CD1c-positive myeloid dendritic cell (primary cell): ENCODE measurements at regions not wholly inside any gene's neighbourhood (a gene's known extent, or its start where the extent isn't known, plus 50 kb on each side); places are given as distances from the start of the nearest gene placed in this dataset.
"Not testable (repeated sequence)": the region's sequence is repeated elsewhere in the genome, so short reads cannot be mapped to it uniquely, and the experiment has no call there.

ENCODE experiments used
- DNase-seq: peaks from one replicate; pipeline ENCODE4 v3.0.0-alpha.2; 2016; ENCODE audit errors: extremely low spot score

GRCh38 chr19:5290336-5291262, 50.0 kb downstream of the PTPRS start:
- no peak for DNase-seq

DNA sequence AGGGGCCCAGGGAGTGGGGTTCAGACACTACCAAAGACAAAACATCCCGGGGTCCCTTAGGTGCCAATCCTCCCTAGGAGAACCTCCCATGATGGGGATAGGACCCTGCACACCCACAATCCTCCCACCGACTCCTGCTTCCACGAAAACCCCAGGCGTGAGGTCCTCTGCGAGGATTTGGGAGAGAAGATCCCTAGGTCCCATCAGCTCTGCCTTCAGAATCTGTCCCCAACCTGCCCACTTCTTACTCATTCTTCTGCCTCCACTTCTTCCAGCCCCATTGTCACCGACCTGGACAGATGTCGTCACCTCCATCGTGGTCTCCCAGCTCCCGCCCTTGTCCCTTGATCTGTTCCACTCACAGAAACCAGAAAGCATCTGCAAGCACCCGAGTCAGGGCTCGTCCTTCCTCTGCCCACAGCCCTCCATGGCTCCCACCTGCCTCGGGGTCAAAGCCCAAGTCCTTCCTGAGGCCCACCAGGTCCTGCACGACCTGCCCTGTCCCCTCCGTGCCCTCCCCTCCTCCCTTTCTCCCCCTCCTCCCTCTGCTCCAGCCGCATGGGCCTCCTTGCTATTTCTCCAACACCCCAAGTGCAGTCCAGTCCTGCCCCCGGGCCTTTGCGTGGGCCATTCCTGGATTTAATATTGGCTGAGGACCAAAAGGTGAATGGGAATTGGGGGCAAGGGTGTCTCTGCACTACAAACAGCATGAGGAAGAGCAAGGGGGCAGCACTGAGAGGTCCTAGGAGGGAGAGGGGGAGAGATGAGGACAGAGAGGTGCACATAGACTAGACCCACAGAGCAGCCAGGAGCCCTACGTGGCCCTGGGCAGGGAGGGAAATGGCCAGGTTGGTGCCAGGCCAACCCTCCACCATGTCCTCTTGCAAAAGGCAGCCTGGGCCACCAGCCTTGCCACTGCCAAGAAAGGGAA, 51.3 kb downstream of the PTPRS start:
- DNase-seq: no peak

GRCh38 chr19:5288347-5288739, 52.3 kb downstream of the PTPRS start:
- DNase-seq: no peak

GRCh38 chr19:5287066-5287465, 53.5 kb downstream of the PTPRS start:
- DNase-seq: no peak

DNA sequence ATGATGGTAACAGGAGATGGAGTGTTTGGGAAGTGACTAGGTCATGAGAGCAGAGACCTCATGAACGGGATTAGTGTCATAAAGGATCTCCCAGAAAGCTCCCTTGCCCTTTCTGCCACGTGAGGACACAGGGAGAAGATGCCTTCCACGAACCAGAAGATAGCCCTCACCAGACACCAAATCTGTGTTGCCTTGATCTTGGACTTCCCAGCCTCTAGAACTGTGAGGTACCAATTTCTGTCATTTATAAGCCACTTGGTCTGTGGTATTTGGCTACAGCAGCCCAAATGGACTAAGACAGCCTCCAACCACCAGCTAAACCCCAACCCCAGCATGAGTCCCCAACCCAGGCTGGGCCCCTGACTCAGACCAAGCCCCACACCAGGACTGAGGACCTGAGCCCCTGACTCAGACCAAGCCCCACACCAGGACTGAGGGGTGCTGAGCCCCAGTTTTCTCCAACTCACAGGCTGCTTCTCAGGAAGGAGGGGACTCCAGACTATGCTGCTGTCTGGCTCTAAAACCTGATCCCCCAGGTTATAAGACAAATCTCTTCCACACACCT, 54.1 kb downstream of the PTPRS start:
- DNase-seq: no peak

DNA sequence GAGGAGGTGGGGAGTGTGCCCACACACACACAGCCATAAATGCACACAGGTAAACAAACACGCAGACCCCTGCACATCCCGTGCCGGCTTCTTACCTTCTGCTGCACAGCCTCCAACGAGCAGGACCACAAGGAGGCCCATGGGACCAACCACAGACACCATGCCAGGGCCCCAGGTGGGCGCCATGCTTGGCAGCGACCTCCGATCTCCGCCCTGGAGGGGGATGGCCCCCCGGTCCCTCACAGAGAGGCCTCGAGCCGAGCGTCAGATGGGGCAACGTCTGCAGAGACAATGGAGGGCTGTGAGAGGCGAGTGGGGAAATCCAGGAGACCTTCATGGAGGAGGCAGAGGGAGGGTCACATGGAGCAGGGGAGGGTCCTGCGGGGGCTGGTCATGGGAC, 54.7 kb downstream of the PTPRS start:
- DNase-seq: no peak

- DNase-seq: no peak
Measured at GRCh38 chr19:5285311-5285710, 55.3 kb downstream of the PTPRS start.

- no peak for DNase-seq
Measured at GRCh38 chr19:5282901-5283300, 57.7 kb downstream of the PTPRS start.

GRCh38 chr19:5281588-5281987, 59.0 kb downstream of the PTPRS start:
- no peak for DNase-seq

DNA sequence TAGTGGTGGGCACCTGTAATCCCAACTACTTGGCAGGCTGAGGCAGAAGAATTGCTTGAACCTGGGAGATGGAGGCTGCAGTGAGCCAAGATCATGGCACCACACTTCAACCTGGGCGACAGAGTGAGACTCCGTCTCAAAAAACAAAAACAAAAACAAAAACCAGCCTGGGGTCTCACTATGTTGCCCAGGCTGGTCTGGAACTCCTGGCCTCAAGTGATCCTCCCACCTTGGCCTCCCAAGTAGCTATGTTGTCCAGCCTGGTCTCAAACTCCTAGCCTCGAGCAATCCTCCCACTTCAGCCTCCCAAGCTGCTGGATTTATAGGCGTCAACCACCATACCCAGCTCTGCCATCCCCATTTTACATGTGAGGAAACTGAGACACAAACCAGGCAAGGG, 64.9 kb downstream of the PTPRS start:
- DNase-seq: not testable (repeated sequence)

DNA sequence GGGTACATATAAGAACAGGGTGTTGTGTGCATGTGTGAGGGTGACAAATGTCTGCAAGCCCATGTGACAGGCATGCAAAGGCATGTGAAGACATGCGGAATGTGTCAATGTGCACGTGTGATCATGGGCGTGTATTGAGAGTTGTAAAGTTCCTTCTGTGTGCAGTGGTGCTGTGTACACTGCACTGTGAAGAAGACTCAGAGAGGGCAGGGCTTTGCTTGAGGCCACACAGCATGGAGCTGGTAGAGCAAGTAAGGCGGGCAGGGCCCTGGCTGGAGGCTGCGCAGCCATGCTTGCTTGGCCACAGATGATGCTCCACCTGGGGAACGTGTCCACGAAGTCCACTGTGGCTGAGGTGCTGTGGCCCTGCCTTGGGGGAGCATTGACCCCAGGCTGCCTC, 66.8 kb downstream of the PTPRS start:
- DNase-seq: no peak

- DNase-seq: no peak
Measured at GRCh38 chr19:5271145-5271544, 69.5 kb downstream of the PTPRS start.

DNA sequence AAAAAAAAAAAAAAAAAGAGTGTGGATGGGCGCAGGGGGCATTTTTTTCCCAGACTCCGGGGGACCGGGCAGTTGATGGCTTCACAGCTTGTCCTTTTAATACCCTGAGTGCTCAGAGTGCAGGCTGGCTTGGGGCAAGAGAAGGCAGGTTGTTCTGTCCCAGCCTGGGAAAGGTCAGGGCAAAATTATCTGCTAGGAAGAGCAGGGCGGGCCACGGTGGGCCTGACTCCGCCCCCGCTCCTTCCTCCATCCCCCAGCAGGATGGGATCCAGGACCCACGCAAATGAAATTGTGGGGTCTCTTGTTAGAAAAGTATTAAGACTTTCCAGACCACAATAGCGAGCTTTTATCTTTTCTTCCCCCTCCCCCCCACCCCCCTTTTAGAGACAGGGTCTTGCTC, 70.7 kb downstream of the PTPRS start:
- no peak for DNase-seq

DNA sequence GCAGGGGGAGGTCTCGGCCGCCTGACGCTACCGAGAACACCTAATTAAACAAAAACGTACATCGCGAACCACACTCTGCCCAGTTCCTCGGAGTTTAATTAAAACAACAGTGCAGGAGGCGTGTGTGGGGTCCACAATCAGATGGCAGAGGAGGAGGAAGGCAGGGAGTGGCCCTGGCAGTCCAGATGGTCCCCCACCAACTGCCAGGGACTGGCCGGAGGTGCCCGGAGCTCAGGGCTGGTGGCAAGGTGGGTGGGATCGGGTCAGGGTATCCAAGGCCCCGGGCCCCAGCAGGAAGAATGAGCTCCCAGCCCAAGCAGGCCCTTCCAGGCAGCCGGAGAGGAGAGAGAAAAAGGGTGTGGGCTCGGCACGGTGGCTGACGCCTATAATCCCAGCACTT, 71.3 kb downstream of the PTPRS start:
- DNase-seq: no peak

DNA sequence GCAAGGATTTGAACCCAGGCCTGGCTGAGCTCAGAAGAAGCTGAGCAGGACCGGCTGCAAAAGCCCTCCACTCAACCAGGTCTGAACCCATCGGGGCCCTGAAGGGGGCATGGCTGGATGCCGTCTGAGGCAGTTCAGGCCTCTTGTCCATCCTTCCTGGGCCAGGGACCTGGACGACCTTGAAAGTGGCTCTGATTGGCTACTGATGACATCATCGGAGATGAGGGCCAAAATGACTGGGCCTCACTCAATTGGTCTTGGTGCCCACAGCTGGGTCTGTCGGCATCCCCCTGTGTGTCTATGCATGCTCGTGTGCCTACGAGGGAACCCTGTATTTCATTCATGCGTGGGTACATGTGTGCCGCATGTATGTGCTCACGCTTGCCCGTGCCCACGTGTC, 71.8 kb downstream of the PTPRS start:
- no peak for DNase-seq

DNA sequence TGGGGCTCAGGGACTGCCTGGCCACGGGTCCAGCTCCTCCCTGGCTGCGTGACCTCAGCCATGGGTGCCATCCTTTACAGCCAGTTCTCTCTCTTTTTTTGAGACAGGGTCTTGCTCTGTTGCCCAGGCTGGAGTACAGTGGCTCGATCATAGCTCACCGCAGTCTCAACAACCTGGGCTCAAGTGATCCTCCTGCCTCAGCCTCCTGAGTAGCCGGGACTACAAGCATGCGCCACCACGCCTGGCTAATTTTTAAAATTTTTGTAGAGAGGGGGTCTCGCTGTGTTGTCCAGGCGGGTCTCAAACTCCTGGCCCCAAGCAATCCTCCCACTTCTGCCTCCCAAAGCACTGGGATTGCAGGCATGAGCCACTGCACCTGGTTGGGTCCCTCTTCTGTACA, 75.4 kb downstream of the PTPRS start:
- no peak for DNase-seq

DNA sequence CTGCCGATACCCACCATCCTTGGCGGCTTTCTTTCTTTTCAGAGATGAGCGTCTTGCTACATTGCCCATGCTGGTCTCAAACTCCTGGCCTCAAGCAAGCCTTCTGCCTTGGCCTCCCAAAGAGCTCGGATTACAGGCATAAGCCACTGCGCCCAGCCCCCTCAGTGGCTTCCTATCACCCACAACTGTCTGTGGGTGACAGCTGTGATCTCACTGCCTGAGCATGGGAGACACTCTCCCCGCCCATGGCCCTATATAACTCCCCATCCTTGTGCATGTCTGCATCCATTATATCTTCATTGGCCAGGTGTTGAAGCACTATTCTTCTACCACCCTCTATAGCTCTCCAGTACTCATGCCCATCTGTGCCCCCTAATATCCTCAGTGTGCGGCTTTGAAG, 76.2 kb downstream of the PTPRS start:
- no peak for DNase-seq

- DNase-seq: no peak
Measured at GRCh38 chr19:5263615-5264014, 77.0 kb downstream of the PTPRS start.

GRCh38 chr19:5262721-5263120, 77.9 kb downstream of the PTPRS start:
- no peak for DNase-seq

- no peak for DNase-seq
Measured at GRCh38 chr19:5261156-5261890, 79.3 kb downstream of the PTPRS start.

DNA sequence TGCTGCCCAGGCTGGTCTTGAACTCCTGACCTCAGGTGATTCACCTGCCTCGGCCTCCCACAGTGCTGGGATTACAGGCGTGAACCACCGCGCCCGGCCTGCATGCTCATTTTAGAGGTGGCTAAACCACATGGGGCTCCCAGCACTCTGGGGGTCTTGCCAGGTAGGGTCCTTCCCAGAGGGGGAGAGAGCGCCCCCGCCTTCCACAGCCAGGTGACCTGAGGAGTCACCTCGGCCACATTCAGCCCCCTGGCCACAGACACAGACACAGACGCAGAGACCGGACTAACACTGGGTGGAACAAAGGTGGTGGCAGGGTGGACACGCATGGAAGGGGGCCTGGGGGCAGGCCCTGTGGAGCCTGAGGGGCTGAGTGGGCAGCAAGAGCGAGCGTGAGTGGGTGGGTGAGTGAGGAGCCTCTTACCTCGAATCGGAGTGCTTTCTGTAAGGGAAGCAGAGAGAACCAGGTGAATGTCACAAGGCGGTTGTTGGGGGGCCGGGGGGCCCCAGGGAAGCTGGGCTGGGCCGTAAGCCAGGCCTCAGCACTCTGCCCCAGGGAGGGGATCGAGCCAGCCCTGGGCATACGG, 80.1 kb downstream of the PTPRS start:
- DNase-seq: no peak
